IMR-90 (cell line): ENCODE measurements at regions not wholly inside any gene's neighbourhood (a gene's known extent, or its start where the extent isn't known, plus 50 kb on each side); places are given as distances from the start of the nearest gene placed in this dataset.

Experiments used
- ATAC-seq: fragments of 200-7000 bp; cut with Tn5 transposase; 2 replicates; pipeline ENCODE4 v1.9.1; 2020; ENCODE audit warnings: low read depth, mild to moderate bottlenecking, moderate library complexity
- BruUV-seq: library from RNA; stranded (reverse); fragments of 400-500 nt; replicated peaks from 2 replicates; lab custom pipeline; 2021; lab: Mats Ljungman, UMichigan
- CTCF ChIA-PET: fragments of 300-600 bp; formaldehyde crosslinking; extraction: SDS; loops from one replicate; lab custom pipeline; 2021; ENCODE audit warnings: antibody characterized with exemption; lab: Yijun Ruan, JAX
- POLR2A ChIA-PET: fragments of 300-600 bp; sonication (Branson Sonifier 250); formaldehyde crosslinking; loops from one replicate; lab custom pipeline; 2022; ENCODE audit warnings: antibody characterized with exemption; ENCODE audit not compliant: unreplicated experiment; lab: Charles Lee
- DNase-seq: peaks from one replicate; pipeline ENCODE4 v3.0.0; 2013
- H2AFZ ChIP-seq: replicated peaks from 2 replicates; pipeline ENCODE3; 2013; ENCODE audit warnings: low read length, mild to moderate bottlenecking; ENCODE audit not compliant: poor library complexity
- H2AK5ac ChIP-seq: 2 replicates; pipeline ENCODE4 v1.6.1; 2013; ENCODE audit warnings: low read depth, low read length, inconsistent platforms
- H2AK9ac ChIP-seq: replicated peaks from 2 replicates; pipeline ENCODE3; 2013; ENCODE audit warnings: mild to moderate bottlenecking, low read depth, low read length, moderate library complexity; ENCODE audit not compliant: poor library complexity
- H2BK120ac ChIP-seq: 2 replicates; pipeline ENCODE4 v1.6.1; 2013; ENCODE audit warnings: low read depth, low read length, inconsistent platforms
- H2BK15ac ChIP-seq: 3 replicates; pipeline ENCODE4 v1.6.1; 2013; ENCODE audit warnings: low read depth, low read length, inconsistent platforms
- H2BK20ac ChIP-seq: 2 replicates; pipeline ENCODE4 v1.6.1; 2013; ENCODE audit warnings: low read depth, mild to moderate bottlenecking, inconsistent platforms, low read length, moderate library complexity
- H2BK5ac ChIP-seq: 2 replicates; pipeline ENCODE4 v1.6.1; 2013; ENCODE audit warnings: mild to moderate bottlenecking, low read depth, low read length, inconsistent platforms; ENCODE audit not compliant: poor library complexity, severe bottlenecking
- H3K14ac ChIP-seq: replicated peaks from 2 replicates; pipeline ENCODE4 v1.6.1; 2013; ENCODE audit warnings: low read depth, low read length, inconsistent platforms
- H3K18ac ChIP-seq: 2 replicates; pipeline ENCODE4 v1.6.1; 2013; ENCODE audit warnings: low read depth, low read length, control low read depth
- H3K23ac ChIP-seq: 2 replicates; pipeline ENCODE4 v1.6.1; 2013; ENCODE audit warnings: low read depth, low read length, inconsistent platforms
- H3K27ac ChIP-seq: 2 replicates; pipeline ENCODE4 v1.5.1; 2013; ENCODE audit warnings: mild to moderate bottlenecking, control low read depth, low read length; ENCODE audit not compliant: insufficient read depth
- H3K27me3 ChIP-seq: 2 replicates; pipeline ENCODE4 v1.6.1; 2013; ENCODE audit warnings: low read length; ENCODE audit not compliant: control insufficient read depth, insufficient read depth
- H3K36me3 ChIP-seq: 2 replicates; pipeline ENCODE4 v1.6.1; 2013; ENCODE audit warnings: low read length, mixed read lengths; ENCODE audit not compliant: control insufficient read depth, insufficient read depth
- H3K4ac ChIP-seq: 2 replicates; pipeline ENCODE4 v1.6.1; 2013; ENCODE audit warnings: low read depth, low read length, inconsistent platforms
- H3K4me1 ChIP-seq: 2 replicates; pipeline ENCODE4 v1.6.1; 2013; ENCODE audit warnings: low read length, mixed read lengths; ENCODE audit not compliant: control insufficient read depth, insufficient read depth
- H3K4me2 ChIP-seq: 2 replicates; pipeline ENCODE4 v1.6.1; 2013; ENCODE audit warnings: low read depth, mild to moderate bottlenecking, control low read depth, low read length, moderate library complexity
- H3K4me3 ChIP-seq: 2 replicates; pipeline ENCODE4 v1.5.1; 2013; ENCODE audit warnings: low read depth, mild to moderate bottlenecking, control low read depth, low read length, moderate library complexity; ENCODE audit not compliant: insufficient read depth
- H3K56ac ChIP-seq: 2 replicates; pipeline ENCODE4 v1.6.1; 2013; ENCODE audit warnings: low read length, inconsistent platforms; ENCODE audit not compliant: insufficient read depth; ENCODE audit errors: extremely low read depth
- H3K79me1 ChIP-seq, 2 experiments: 2 replicates each; pipeline ENCODE4 v1.6.1; 2013; ENCODE audit warnings: low read length in 2 of 2, inconsistent platforms in 1 of 2, low read depth in 1 of 2
- H3K9ac ChIP-seq: 2 replicates; pipeline ENCODE4 v1.6.1; 2013; ENCODE audit warnings: low read depth, low read length, control low read depth
- H3K9me1 ChIP-seq: 2 replicates; pipeline ENCODE4 v1.6.1; 2013; ENCODE audit warnings: low read length, inconsistent platforms; ENCODE audit not compliant: insufficient read depth
- H3K9me3 ChIP-seq: 2 replicates; pipeline ENCODE4 v1.6.1; 2013; ENCODE audit warnings: low read length; ENCODE audit not compliant: control insufficient read depth, insufficient read depth
- H4K20me1 ChIP-seq: 2 replicates; pipeline ENCODE4 v1.6.1; 2013; ENCODE audit warnings: low read length, inconsistent platforms; ENCODE audit not compliant: insufficient read depth
- H4K5ac ChIP-seq: 2 replicates; pipeline ENCODE4 v1.6.1; 2013; ENCODE audit warnings: mild to moderate bottlenecking, low read depth, low read length, control low read depth
- H4K8ac ChIP-seq, 2 experiments: 2 replicates each; pipeline ENCODE4 v1.6.1; 2013; ENCODE audit warnings: low read depth in 2 of 2, low read length in 2 of 2, control low read depth in 1 of 2, inconsistent platforms in 1 of 2
- H4K91ac ChIP-seq: 2 replicates; pipeline ENCODE4 v1.6.1; 2013; ENCODE audit warnings: low read depth, low read length, inconsistent platforms; ENCODE audit not compliant: insufficient read depth
- BHLHE40 ChIP-seq: fragments of 150-350 bp; IDR thresholded peaks from 2 replicates; pipeline ENCODE4 v1.6.1; 2016; ENCODE audit warnings: mild to moderate bottlenecking, low read depth, low read length
- CEBPB ChIP-seq: IDR thresholded peaks from 2 replicates; pipeline ENCODE4 v1.6.1; 2012; ENCODE audit warnings: low read depth, low read length, improper control_type of control experiment
- CHD1 ChIP-seq: IDR thresholded peaks from 2 replicates; pipeline ENCODE4 v1.6.1; 2012; ENCODE audit warnings: low read depth, low read length, improper control_type of control experiment
- CTCF ChIP-seq: conservative IDR thresholded peaks from 2 replicates; pipeline ENCODE4 v1.5.1; 2012; ENCODE audit warnings: mild to moderate bottlenecking, low read depth, low read length, improper control_type of control experiment
- ELK1 ChIP-seq: fragments of 150-350 bp; IDR thresholded peaks from 2 replicates; pipeline ENCODE4 v1.6.1; 2016; ENCODE audit warnings: low read depth, mild to moderate bottlenecking, low read length, moderate library complexity, borderline replicate concordance
- FOS ChIP-seq: fragments of 150-350 bp; IDR thresholded peaks from 2 replicates; pipeline ENCODE4 v1.6.1; 2016; ENCODE audit warnings: low read depth, low read length
- MAFK ChIP-seq: IDR thresholded peaks from 2 replicates; pipeline ENCODE4 v1.6.1; 2012; ENCODE audit warnings: low read depth, low read length, improper control_type of control experiment
- MXI1 ChIP-seq: IDR thresholded peaks from 2 replicates; pipeline ENCODE4 v1.6.1; 2012; ENCODE audit warnings: low read depth, mild to moderate bottlenecking, low read length, moderate library complexity, borderline replicate concordance
- NFE2L2 ChIP-seq: fragments of 150-350 bp; IDR thresholded peaks from 2 replicates; pipeline ENCODE4 v1.6.1; 2016; ENCODE audit warnings: low read depth, mild to moderate bottlenecking, low read length
- POLR2A ChIP-seq: IDR thresholded peaks from 2 replicates; pipeline ENCODE4 v1.6.1; 2012; ENCODE audit warnings: mild to moderate bottlenecking, low read depth, low read length
- RAD21 ChIP-seq: IDR thresholded peaks from 2 replicates; pipeline ENCODE4 v1.6.1; 2012; ENCODE audit warnings: low read length, improper control_type of control experiment
- RCOR1 ChIP-seq: IDR thresholded peaks from 2 replicates; pipeline ENCODE4 v1.6.1; 2012; ENCODE audit warnings: mild to moderate bottlenecking, low read length, improper control_type of control experiment; ENCODE audit not compliant: insufficient replicate concordance
- RFX5 ChIP-seq: IDR thresholded peaks from 2 replicates; pipeline ENCODE4 v1.8.0; 2012; ENCODE audit warnings: low read depth, mild to moderate bottlenecking, low read length, moderate library complexity
- SMC3 ChIP-seq: fragments of 150-350 bp; IDR thresholded peaks from 2 replicates; pipeline ENCODE4 v1.6.1; 2016; ENCODE audit warnings: low read depth, mild to moderate bottlenecking, antibody characterized with exemption, low read length, moderate library complexity
- USF2 ChIP-seq: fragments of 150-350 bp; IDR thresholded peaks from 2 replicates; pipeline ENCODE4 v1.6.1; 2017; ENCODE audit warnings: mild to moderate bottlenecking, antibody characterized with exemption, low read length, low read depth
- WGBS, 2 experiments: methylation state at CpG; one replicate each; pipeline versions ENCODE4 v1.1.5 to v1.1.7; 2013; ENCODE audit warnings: missing lambda C conversion rate in 2 of 2; ENCODE audit not compliant: insufficient read length in 1 of 2; ENCODE audit errors: extremely low coverage in 2 of 2; 5-methylcytosine and 5-hydroxymethylcytosine counted together
- dilution Hi-C: fragments of 300-500 bp; cut with HindIII; formaldehyde crosslinking; loops from one replicate; pipeline ENCODE4 v1.14.3; 2018; ENCODE audit warnings: low sequenced_read_pairs; ENCODE audit not compliant: unreplicated experiment
- in situ Hi-C: fragments of 300-500 bp; cut with MboI; formaldehyde crosslinking; loops from 3 replicates; pipeline ENCODE4 v1.14.3; 2019; ENCODE audit warnings: low sequenced_read_pairs, inconsistent platforms, mixed read lengths
- intact Hi-C: fragments of 100-400 bp; cut with micrococcal nuclease; formaldehyde crosslinking; loops from 2 replicates; pipeline ENCODE4 v1.10.0; 2022

- no peaks in the 10 kb centered on the region for H3K79me1 ChIP-seq
- no peaks in the 10 kb centered on the region for H3K27me3 ChIP-seq
- H3K4me3 ChIP-seq = no peak overlapping the region
- H4K20me1 ChIP-seq = no peaks in the 10 kb centered on the region
- WGBS, 2 experiments = no CpG with 5 or more reads among the region's 5 CpGs
- dilution Hi-C loops = no loop called here
- H2BK120ac ChIP-seq = no peak overlapping the region
- no peak overlapping the region for H3K14ac ChIP-seq
- H2BK5ac ChIP-seq = no peak overlapping the region
- no peaks in the 10 kb centered on the region for H3K9me3 ChIP-seq
- no peak overlapping the region for H3K23ac ChIP-seq
- H4K8ac ChIP-seq = no peak overlapping the region
- TF ChIP-seq BHLHE40 = no peak
- no peak for TF ChIP-seq RFX5
- no peak for TF ChIP-seq USF2
- no peak for TF ChIP-seq RAD21
- TF ChIP-seq CTCF = no peak
- no peak for TF ChIP-seq FOS
- no peak for TF ChIP-seq SMC3
- TF ChIP-seq ELK1 = no peak
- no peak for TF ChIP-seq CEBPB
- no peak for TF ChIP-seq CHD1
- no peak for TF ChIP-seq NFE2L2
- no peak for TF ChIP-seq POLR2A
- no peak for TF ChIP-seq MXI1
- TF ChIP-seq RCOR1 = no peak
- TF ChIP-seq MAFK = no peak
- no peaks in the 10 kb centered on the region for H3K4me1 ChIP-seq
- H4K5ac ChIP-seq = no peak overlapping the region
- no peak overlapping the region for H4K91ac ChIP-seq
- intact Hi-C loops = no loop called here
- POLR2A ChIA-PET = no interaction called here
- no peaks in the 10 kb centered on the region for H3K36me3 ChIP-seq
- CTCF ChIA-PET = no interaction called here
- H3K9ac ChIP-seq = no peak overlapping the region
- no peak overlapping the region for H2BK15ac ChIP-seq
- no peak for ATAC-seq
- no peak overlapping the region for H3K56ac ChIP-seq
- no peaks in the 10 kb centered on the region for H3K9me1 ChIP-seq
- no peak overlapping the region for H3K27ac ChIP-seq
- DNase-seq = no peak
- H2AFZ ChIP-seq = no peak overlapping the region
- no peak overlapping the region for H2AK5ac ChIP-seq
- no peak overlapping the region for H3K18ac ChIP-seq
- H3K4ac ChIP-seq = no peak overlapping the region
- H2BK20ac ChIP-seq = no peak overlapping the region
- BruUV-seq = no TSS peak
- no peak overlapping the region for H2AK9ac ChIP-seq
- no peak overlapping the region for H3K4me2 ChIP-seq
- in situ Hi-C loops = no loop called here
These were observed 1016.7 kb downstream of the REEP3 start for GRCh38 chr10:64537928-64538327.
